OCI-LY7 (cell line): ENCODE measurements at regions not wholly inside any gene's neighbourhood (a gene's known extent, or its start where the extent isn't known, plus 50 kb on each side); places are given as distances from the start of the nearest gene placed in this dataset.

Experiments used
- BruUV-seq: library from RNA; stranded (reverse); fragments of 400-500 nt; replicated peaks from 2 replicates; lab custom pipeline; 2021; lab: Mats Ljungman, UMichigan
- CTCF ChIA-PET: fragments of 300-600 bp; sonication (Branson Sonifier 250); formaldehyde crosslinking; loops from one replicate; lab custom pipeline; 2022; ENCODE audit warnings: antibody characterized with exemption; ENCODE audit not compliant: unreplicated experiment; lab: Charles Lee
- POLR2A ChIA-PET: fragments of 300-600 bp; sonication (Branson Sonifier 250); formaldehyde crosslinking; loops from one replicate; lab custom pipeline; 2022; ENCODE audit warnings: antibody characterized with exemption; lab: Charles Lee
- DNase-seq: peaks from one replicate; pipeline ENCODE4 v3.0.0-alpha.2; 2015; ENCODE audit warnings: low spot score
- H2AFZ ChIP-seq: fragments of 200-600 bp; sonication (generic), shearing (Covaris generic); 2 replicates; pipeline ENCODE4 v1.6.1; 2014; ENCODE audit warnings: mild to moderate bottlenecking, antibody characterized with exemption, low read length, moderate library complexity
- H3K27ac ChIP-seq: fragments of 200-600 bp; sonication (generic); 2 replicates; pipeline ENCODE4 v1.5.1; 2014; ENCODE audit warnings: mixed run types, low read depth, mild to moderate bottlenecking, moderate library complexity, low read length, inconsistent platforms; ENCODE audit not compliant: poor library complexity, severe bottlenecking
- H3K36me3 ChIP-seq: fragments of 200-600 bp; sonication (generic); 2 replicates; pipeline ENCODE4 v1.6.1; 2014; ENCODE audit warnings: mild to moderate bottlenecking, antibody characterized with exemption, low read length, moderate library complexity, mixed read lengths; ENCODE audit not compliant: insufficient read depth
- H3K4me1 ChIP-seq: fragments of 200-600 bp; sonication (generic); 2 replicates; pipeline ENCODE4 v1.5.1; 2014; ENCODE audit warnings: mild to moderate bottlenecking, low read length; ENCODE audit not compliant: insufficient read depth, poor library complexity, severe bottlenecking
- H3K4me2 ChIP-seq: fragments of 200-600 bp; sonication (generic); 2 replicates; pipeline ENCODE4 v1.6.1; 2014; ENCODE audit warnings: mild to moderate bottlenecking, low read length
- H3K4me3 ChIP-seq: fragments of 200-600 bp; sonication (generic); 2 replicates; pipeline ENCODE4 v1.5.1; 2014; ENCODE audit warnings: mild to moderate bottlenecking, low read depth, low read length; ENCODE audit not compliant: poor library complexity, severe bottlenecking
- H3K79me2 ChIP-seq: fragments of 200-600 bp; sonication (generic); 2 replicates; pipeline ENCODE4 v1.6.1; 2016; ENCODE audit warnings: low read depth, mild to moderate bottlenecking, low read length, moderate library complexity, mixed read lengths; ENCODE audit not compliant: insufficient read depth
- H3K9me2 ChIP-seq: fragments of 200-600 bp; sonication (generic); 2 replicates; pipeline ENCODE4 v1.6.1; 2016; ENCODE audit warnings: mild to moderate bottlenecking, low read length, mixed read lengths; ENCODE audit not compliant: insufficient read depth
- H3K9me3 ChIP-seq: fragments of 200-600 bp; sonication (generic); 2 replicates; pipeline ENCODE4 v1.6.1; 2014; ENCODE audit warnings: mild to moderate bottlenecking, mixed run types, low read length, mixed read lengths
- H4K20me1 ChIP-seq: fragments of 200-600 bp; sonication (generic); 2 replicates; pipeline ENCODE4 v1.6.1; 2014; ENCODE audit warnings: mild to moderate bottlenecking, antibody characterized with exemption, low read length, moderate library complexity, mixed read lengths; ENCODE audit not compliant: insufficient read depth
- CTCF ChIP-seq: fragments of 200-600 bp; sonication (generic); conservative IDR thresholded peaks from 2 replicates; pipeline ENCODE4 v1.5.1; 2014; ENCODE audit warnings: mild to moderate bottlenecking, antibody characterized with exemption, low read length, moderate library complexity, mixed read lengths
- EZH2phosphoT487 ChIP-seq: fragments of 200-600 bp; sonication (generic); IDR thresholded peaks from 2 replicates; pipeline ENCODE4 v1.6.1; 2018; ENCODE audit warnings: low read depth, borderline replicate concordance, mild to moderate bottlenecking, mixed run types, antibody characterized with exemption, low read length, moderate library complexity, mixed read lengths
- intact Hi-C: fragments of 100-400 bp; cut with micrococcal nuclease; formaldehyde crosslinking; loops from one replicate; pipeline ENCODE4 v1.10.0; 2022; ENCODE audit not compliant: unreplicated experiment

DNA sequence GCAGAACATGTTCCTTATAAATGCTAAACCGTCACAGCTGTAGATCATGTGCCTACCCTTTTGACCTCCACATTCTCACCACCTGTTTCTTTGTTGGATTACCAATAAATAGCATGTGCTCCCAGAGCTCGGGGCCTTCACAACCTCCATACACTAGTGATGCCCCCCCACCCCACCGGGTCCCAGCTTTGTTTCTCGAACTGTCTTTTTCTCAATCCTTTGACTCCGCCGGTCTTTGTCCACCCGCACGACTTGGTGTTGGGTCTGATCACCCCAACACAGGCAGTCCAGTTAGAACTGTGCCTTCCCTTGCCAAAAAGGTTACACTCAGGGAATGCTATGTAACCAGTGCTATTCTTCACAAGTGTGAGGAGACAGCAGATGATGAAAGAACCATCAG, 485.9 kb upstream of the C9orf72 start:
- Histone ChIP-seq H3K79me2 (no peaks in the 10 kb centered on the region), H3K9me3 (no peaks in the 10 kb centered on the region), H4K20me1 (no peaks in the 10 kb centered on the region), H3K4me2 (no peak overlapping the region), H3K4me1 (no peaks in the 10 kb centered on the region), H2AFZ (no peak overlapping the region), H3K36me3 (no peaks in the 10 kb centered on the region), H3K9me2 (no peaks in the 10 kb centered on the region), H3K27ac (no peak overlapping the region), H3K4me3 (no peak overlapping the region)
- no peak for TF ChIP-seq EZH2phosphoT487
- no peak for TF ChIP-seq CTCF
- intact Hi-C loops = no loop called here
- no peak for DNase-seq
- POLR2A ChIA-PET = no interaction called here
- CTCF ChIA-PET = no interaction called here
- BruUV-seq = no TSS peak

- H2AFZ ChIP-seq = no peak overlapping the region
- no peaks in the 10 kb centered on the region for H3K9me2 ChIP-seq
- intact Hi-C loops = no loop called here
- CTCF ChIA-PET = no interaction called here
- no TSS peak for BruUV-seq
- TF ChIP-seq CTCF = no peak
- no peak for TF ChIP-seq EZH2phosphoT487
- no peaks in the 10 kb centered on the region for H3K9me3 ChIP-seq
- H4K20me1 ChIP-seq = no peaks in the 10 kb centered on the region
- no peak overlapping the region for H3K4me2 ChIP-seq
- DNase-seq = no peak
- no peaks in the 10 kb centered on the region for H3K4me1 ChIP-seq
- POLR2A ChIA-PET = interaction anchor here (0.6 to 0.7 kb wide), 2 partner anchors 12 to 847 kb away, joined by 3 read pairs; no protein-coding TSS in a partner anchor
- no peak overlapping the region for H3K27ac ChIP-seq
- no peaks in the 10 kb centered on the region for H3K79me2 ChIP-seq
- no peak overlapping the region for H3K4me3 ChIP-seq
- no peaks in the 10 kb centered on the region for H3K36me3 ChIP-seq
Measured at GRCh38 chr9:28064241-28064815, 491.0 kb upstream of the C9orf72 start.

- H3K79me2 ChIP-seq = no peaks in the 10 kb centered on the region
- no peak overlapping the region for H3K4me3 ChIP-seq
- no TSS peak for BruUV-seq
- H3K27ac ChIP-seq = no peak overlapping the region
- peak; percentile 18 for DNase-seq
- H3K36me3 ChIP-seq = no peaks in the 10 kb centered on the region
- TF ChIP-seq CTCF (peak; percentile 72), EZH2phosphoT487 (no peak)
- ChIA-PET POLR2A (interaction anchor here (0.7 to 0.8 kb wide), 2 partner anchors 8 to 13 kb away, joined by 3 read pairs; no protein-coding TSS in a partner anchor), CTCF (no interaction called here)
- intact Hi-C loops = no loop called here
- no peak overlapping the region for H2AFZ ChIP-seq
- no peaks in the 10 kb centered on the region for H3K9me2 ChIP-seq
- H3K4me2 ChIP-seq = no peak overlapping the region
- no peaks in the 10 kb centered on the region for H3K4me1 ChIP-seq
- no peaks in the 10 kb centered on the region for H4K20me1 ChIP-seq
- H3K9me3 ChIP-seq = no peaks in the 10 kb centered on the region
Measured at GRCh38 chr9:28073270-28073669, 500.0 kb upstream of the C9orf72 start.
